ENCODE measurements at regions not wholly inside any gene's neighbourhood (a gene's known extent, or its start where the extent isn't known, plus 50 kb on each side); places are given as distances from the start of the nearest gene placed in this dataset.

DNA sequence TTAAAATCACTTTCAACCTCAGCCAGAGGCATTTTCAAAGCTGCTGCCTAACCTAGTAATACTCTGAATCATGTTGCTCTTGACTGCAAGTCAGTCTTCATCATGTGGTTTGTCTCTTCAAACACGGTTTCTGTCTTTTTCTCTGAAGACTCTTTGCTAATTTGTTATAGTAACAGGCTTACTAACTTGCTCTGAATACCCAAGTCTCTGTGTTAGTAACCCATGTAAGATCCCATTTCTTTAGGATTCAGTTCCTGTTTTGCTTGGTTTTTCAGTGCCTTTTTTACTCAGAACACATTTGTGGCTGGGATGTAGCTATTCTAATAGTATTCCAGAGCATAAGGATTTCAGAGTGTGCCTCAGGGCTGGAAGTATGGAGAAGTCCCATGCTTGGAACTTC lies 1450.6 kb upstream of the IGFBP7 start:
- no peak for DNase-seq (ENCODE audit: low read depth)
- no peak for TF ChIP-seq CTCF (conservative IDR thresholded peaks at IDR 0.05; ENCODE audit: control insufficient read depth, insufficient read depth, low read depth, low read length)
- no peak overlapping the region for H3K4me3 ChIP-seq (ENCODE audit: control insufficient read depth, low read depth, low read length)

DNA sequence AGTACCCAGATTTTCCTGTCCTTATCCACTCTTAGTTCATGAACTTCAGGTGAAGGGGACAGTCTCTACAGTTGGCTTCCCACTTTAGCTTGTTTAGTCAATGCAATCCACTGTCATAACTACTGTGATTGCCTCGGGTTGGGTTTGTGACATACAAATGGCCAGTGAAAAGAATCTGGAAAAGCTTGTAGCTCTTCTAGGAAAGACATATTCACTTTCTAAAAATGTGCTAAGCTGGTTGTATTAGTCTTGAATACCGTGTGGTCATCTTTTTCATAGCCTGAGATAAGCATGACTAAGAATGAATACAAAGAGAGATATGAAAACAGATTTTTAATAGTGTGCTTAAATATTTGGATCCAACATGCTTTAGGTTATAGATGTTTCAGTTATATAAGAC lies 1443.5 kb upstream of the IGFBP7 start:
- no peak overlapping the region for H3K4me3 ChIP-seq (ENCODE audit: control insufficient read depth, low read depth, low read length)
- no peak for DNase-seq (ENCODE audit: low read depth)
- no peak for TF ChIP-seq CTCF (conservative IDR thresholded peaks at IDR 0.05; ENCODE audit: control insufficient read depth, insufficient read depth, low read depth, low read length)

DNA sequence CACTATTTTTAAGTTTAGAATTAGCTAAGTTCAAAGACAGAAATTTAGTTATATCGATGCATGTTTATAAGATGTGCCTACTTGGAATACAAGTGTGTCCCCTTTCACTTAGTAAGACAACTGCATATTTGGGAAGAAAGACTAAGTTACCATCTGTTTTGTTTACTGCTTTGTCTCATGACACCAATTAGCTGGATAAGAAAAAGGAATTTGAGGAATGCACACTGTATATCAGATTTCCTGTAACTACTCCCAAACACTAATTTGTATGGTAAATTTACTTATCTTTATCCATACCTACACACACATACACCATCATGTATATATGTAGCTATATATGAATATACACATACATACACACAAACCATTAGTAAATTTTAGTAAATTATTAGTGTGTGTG lies 1442.8 kb upstream of the IGFBP7 start:
- no peak overlapping the region for H3K4me3 ChIP-seq (ENCODE audit: control insufficient read depth, low read depth, low read length)
- DNase-seq (ENCODE audit: low read depth) = no peak
- TF ChIP-seq CTCF (conservative IDR thresholded peaks at IDR 0.05; ENCODE audit: control insufficient read depth, insufficient read depth, low read depth, low read length) = no peak

GRCh38 chr4:58551676-58552075 lies 1441.5 kb upstream of the IGFBP7 start:
- DNase-seq (ENCODE audit: low read depth) = no peak
- no peak overlapping the region for H3K4me3 ChIP-seq (ENCODE audit: control insufficient read depth, low read depth, low read length)
- TF ChIP-seq CTCF (conservative IDR thresholded peaks at IDR 0.05; ENCODE audit: control insufficient read depth, insufficient read depth, low read depth, low read length) = no peak

GRCh38 chr4:58543465-58543864 lies 1433.3 kb upstream of the IGFBP7 start:
- no peak for DNase-seq (ENCODE audit: low read depth)
- no peak overlapping the region for H3K4me3 ChIP-seq (ENCODE audit: control insufficient read depth, low read depth, low read length)
- TF ChIP-seq CTCF (conservative IDR thresholded peaks at IDR 0.05; ENCODE audit: control insufficient read depth, insufficient read depth, low read depth, low read length) = no peak

DNA sequence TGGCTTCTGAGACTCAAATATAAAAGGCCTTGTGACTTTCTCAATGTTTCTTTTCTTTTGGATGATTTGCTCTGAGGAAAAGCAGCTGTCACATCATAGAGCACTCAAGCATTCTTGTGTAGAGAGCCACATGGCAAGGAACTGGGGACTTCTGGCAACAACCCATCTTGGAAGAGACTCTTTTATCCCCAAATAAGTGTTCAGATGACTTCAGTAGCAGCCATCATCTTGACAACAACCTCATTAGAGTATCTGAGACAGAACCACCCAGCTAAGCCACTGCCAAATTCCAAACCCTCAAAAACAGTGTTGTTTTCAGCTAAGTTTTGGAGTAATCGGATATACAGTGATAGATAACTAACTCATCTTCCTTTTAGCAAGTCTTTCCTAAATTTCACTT lies 1431.7 kb upstream of the IGFBP7 start:
- DNase-seq (ENCODE audit: low read depth) = no peak
- TF ChIP-seq CTCF (conservative IDR thresholded peaks at IDR 0.05; ENCODE audit: control insufficient read depth, insufficient read depth, low read depth, low read length) = no peak
- H3K4me3 ChIP-seq (ENCODE audit: control insufficient read depth, low read depth, low read length) = no peak overlapping the region

DNA sequence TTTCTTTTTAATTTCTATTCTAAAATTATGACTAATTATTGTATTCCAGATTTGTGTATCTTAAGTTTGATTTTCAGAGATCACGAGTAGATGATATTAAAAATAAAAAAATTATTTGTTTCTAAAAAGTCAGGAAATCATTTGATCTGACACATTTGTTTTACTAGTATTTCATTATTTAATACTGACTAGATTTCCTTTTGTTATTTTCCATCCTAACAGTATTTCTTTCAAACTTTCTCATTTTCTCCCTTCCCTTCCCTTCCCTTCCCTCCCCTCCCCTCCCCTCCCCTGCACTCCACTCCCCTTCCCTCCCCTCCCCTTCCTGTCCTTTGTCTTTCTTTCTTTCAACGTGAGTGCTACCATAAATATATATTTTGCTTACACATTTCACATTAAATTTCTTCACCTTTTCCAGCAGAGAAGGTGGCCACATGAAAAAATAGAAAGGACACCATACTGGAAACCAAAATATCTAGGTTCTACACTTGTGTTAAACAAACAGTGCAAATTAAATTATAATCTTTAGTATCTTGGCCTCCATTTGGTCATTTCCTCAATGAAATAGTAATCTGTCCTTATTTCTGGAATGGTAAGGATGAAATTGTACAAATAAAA lies 1412.7 kb upstream of the IGFBP7 start:
- no peak for TF ChIP-seq CTCF (conservative IDR thresholded peaks at IDR 0.05; ENCODE audit: control insufficient read depth, insufficient read depth, low read depth, low read length)
- no peak overlapping the region for H3K4me3 ChIP-seq (ENCODE audit: control insufficient read depth, low read depth, low read length)
- no peak for DNase-seq (ENCODE audit: low read depth)
